SK-N-SH (cell line): ENCODE measurements at regions not wholly inside any gene's neighbourhood (a gene's known extent, or its start where the extent isn't known, plus 50 kb on each side); places are given as distances from the start of the nearest gene placed in this dataset.

Experiments used
- CTCF ChIA-PET: fragments of 300-600, 350-600 bp; formaldehyde crosslinking; extraction: SDS; loops from one replicate; lab custom pipeline; 2021; lab: Yijun Ruan, JAX
- POLR2A ChIA-PET: fragments of 350-600 bp; sonication (Branson Sonifier 250); formaldehyde crosslinking; extraction: SDS; loops from one replicate; lab custom pipeline; 2020; ENCODE audit warnings: antibody characterized with exemption, inconsistent platforms; lab: Yijun Ruan, JAX
- DNase-seq: peaks from one replicate; pipeline ENCODE4 v3.0.0; 2012
- H2AFZ ChIP-seq: fragments of 200-600 bp; sonication (generic); 2 replicates; pipeline ENCODE4 v1.8.1; 2016; ENCODE audit warnings: antibody characterized with exemption, mild to moderate bottlenecking, low read depth
- H3F3A ChIP-seq: fragments of 200-600 bp; sonication (generic); replicated peaks from 2 replicates; pipeline ENCODE3; 2016; ENCODE audit warnings: antibody characterized with exemption, mild to moderate bottlenecking; ENCODE audit not compliant: insufficient read depth
- H3K27ac ChIP-seq, 2 experiments: fragments of 200-500 bp in 1 of 2; fragments of 200-600 bp in 1 of 2; sonication (Bioruptor generic) in 1 of 2; sonication (generic), shearing (Covaris generic) in 1 of 2; 2 replicates each; pipeline versions ENCODE4 v1.5.1 to v1.6.1; 2014 to 2016; ENCODE audit warnings: low read depth in 2 of 2, inconsistent platforms in 1 of 2, low read length in 1 of 2, mild to moderate bottlenecking in 1 of 2, mixed read lengths in 1 of 2
- H3K27me3 ChIP-seq: fragments of 200-600 bp; sonication (generic), shearing (Covaris generic); 2 replicates; pipeline ENCODE4 v1.6.1; 2016; ENCODE audit warnings: mixed run types; ENCODE audit not compliant: insufficient read depth
- H3K36me3 ChIP-seq, 2 experiments: fragments of 200-500 bp in 1 of 2; fragments of 200-600 bp in 1 of 2; sonication (Bioruptor generic) in 1 of 2; sonication (generic) in 1 of 2; replicated peaks in 1 of 2; 2 replicates each; pipeline versions ENCODE3 to v1.5.1; 2014 to 2016; ENCODE audit warnings: low read length in 1 of 2, mild to moderate bottlenecking in 1 of 2; ENCODE audit not compliant: insufficient read depth in 2 of 2, control insufficient read depth in 1 of 2
- H3K4me1 ChIP-seq, 2 experiments: fragments of 200-500 bp in 1 of 2; fragments of 200-600 bp in 1 of 2; sonication (Bioruptor generic) in 1 of 2; sonication (generic), shearing (Covaris generic) in 1 of 2; 2 replicates each; pipeline versions ENCODE4 v1.5.1 to v1.6.1; 2014 to 2016; ENCODE audit warnings: low read depth in 1 of 2, low read length in 1 of 2, mixed run types in 1 of 2; ENCODE audit not compliant: insufficient read depth in 2 of 2, control insufficient read depth in 1 of 2
- H3K4me2 ChIP-seq: fragments of 200-600 bp; sonication (generic), shearing (Covaris generic); 2 replicates; pipeline ENCODE4 v1.6.1; 2017; ENCODE audit warnings: mixed run types
- H3K4me3 ChIP-seq, 2 experiments: fragments of 200-500 bp in 1 of 2; fragments of 200-600 bp in 1 of 2; sonication (Bioruptor generic) in 1 of 2; sonication (generic), shearing (Covaris generic) in 1 of 2; 2 replicates each; pipeline versions ENCODE4 v1.5.1 to v1.8.1; 2014 to 2016; ENCODE audit warnings: low read depth in 2 of 2, inconsistent platforms in 1 of 2, low read length in 1 of 2, mild to moderate bottlenecking in 1 of 2, mixed read lengths in 1 of 2, moderate library complexity in 1 of 2
- H3K79me2 ChIP-seq: fragments of 200-600 bp; sonication (generic); 2 replicates; pipeline ENCODE4 v1.8.1; 2017; ENCODE audit warnings: mild to moderate bottlenecking; ENCODE audit not compliant: insufficient read depth
- H3K9ac ChIP-seq: fragments of 200-600 bp; sonication (generic); 2 replicates; pipeline ENCODE4 v1.6.1; 2017; ENCODE audit warnings: mixed run types
- H3K9me2 ChIP-seq: fragments of 200-600 bp; sonication (generic); 2 replicates; pipeline ENCODE4 v1.6.1; 2017; ENCODE audit warnings: mixed run types
- H3K9me3 ChIP-seq: fragments of 200-600 bp; sonication (generic); 2 replicates; pipeline ENCODE4 v1.6.1; 2017; ENCODE audit warnings: mixed run types, mild to moderate bottlenecking, moderate library complexity
- H4K20me1 ChIP-seq: fragments of 200-600 bp; sonication (generic); 2 replicates; pipeline ENCODE4 v1.6.1; 2017; ENCODE audit warnings: mild to moderate bottlenecking, mixed run types; ENCODE audit not compliant: insufficient read depth
- EP300 ChIP-seq, 2 experiments: IDR thresholded peaks; 2 replicates each; pipeline versions ENCODE4 v1.4.0 to v1.6.1; 2012; ENCODE audit warnings: borderline replicate concordance in 1 of 2, low read depth in 1 of 2, low read length in 1 of 2
- FOSL2 ChIP-seq: IDR thresholded peaks from 2 replicates; pipeline ENCODE4 v1.4.0; 2012; ENCODE audit warnings: low read depth, mild to moderate bottlenecking, moderate library complexity, borderline replicate concordance
- FOXM1 ChIP-seq: IDR thresholded peaks from 2 replicates; pipeline ENCODE4 v1.4.0; 2012; ENCODE audit warnings: low read depth, mild to moderate bottlenecking
- JUND ChIP-seq: IDR thresholded peaks from 2 replicates; pipeline ENCODE4 v1.4.0; 2012
- MAX ChIP-seq: IDR thresholded peaks from 2 replicates; pipeline ENCODE4 v1.4.0; 2012; ENCODE audit warnings: low read depth
- MEF2A ChIP-seq: IDR thresholded peaks from 2 replicates; pipeline ENCODE4 v1.4.0; 2012; ENCODE audit warnings: low read depth, borderline replicate concordance
- MXI1 ChIP-seq: IDR thresholded peaks from 2 replicates; pipeline ENCODE4 v1.6.1; 2012; ENCODE audit warnings: mild to moderate bottlenecking, low read depth, low read length, improper control_type of control experiment
- NRF1 ChIP-seq: IDR thresholded peaks from 2 replicates; pipeline ENCODE4 v1.6.1; 2012; ENCODE audit warnings: low read depth, mild to moderate bottlenecking, low read length
- PBX3 ChIP-seq: IDR thresholded peaks from 2 replicates; pipeline ENCODE4; 2012
- POLR2AphosphoS5 ChIP-seq: IDR thresholded peaks from 2 replicates; pipeline ENCODE4 v1.6.1; 2012; ENCODE audit warnings: low read depth, low read length
- RAD21 ChIP-seq: IDR thresholded peaks from 2 replicates; pipeline ENCODE4 v1.6.1; 2012; ENCODE audit warnings: mild to moderate bottlenecking, low read length
- RCOR1 ChIP-seq: fragments of 150-350 bp; IDR thresholded peaks from 2 replicates; pipeline ENCODE4 v1.6.1; 2017; ENCODE audit warnings: antibody characterized with exemption, low read length
- RFX5 ChIP-seq: IDR thresholded peaks from 2 replicates; pipeline ENCODE4 v1.6.1; 2012; ENCODE audit warnings: mild to moderate bottlenecking, improper control_type of control experiment, low read length
- SIN3A ChIP-seq: IDR thresholded peaks from 2 replicates; pipeline ENCODE4 v1.6.1; 2012; ENCODE audit warnings: low read depth, mild to moderate bottlenecking, low read length, moderate library complexity, borderline replicate concordance
- TAF1 ChIP-seq: IDR thresholded peaks from 2 replicates; pipeline ENCODE4 v1.6.1; 2012; ENCODE audit warnings: low read depth, mild to moderate bottlenecking, low read length, moderate library complexity, borderline replicate concordance
- YY1 ChIP-seq: IDR thresholded peaks from 2 replicates; pipeline ENCODE4 v1.4.0; 2012; ENCODE audit warnings: low read depth, mild to moderate bottlenecking
- ZBTB33 ChIP-seq: IDR thresholded peaks from 2 replicates; pipeline ENCODE4 v1.4.0; 2012; ENCODE audit warnings: low read depth, borderline replicate concordance
- WGBS: methylation state at CpG from one replicate; pipeline ENCODE4 v1.1.6; 2017; ENCODE audit warnings: low lambda C conversion rate; 5-methylcytosine and 5-hydroxymethylcytosine counted together
- TF ChIP-seq, protein P1 (sequence below): fragments of 200-600 bp; sonication (generic); IDR thresholded peaks from 2 replicates; pipeline ENCODE4 v1.6.1; 2017; ENCODE audit warnings: antibody characterized with exemption, mild to moderate bottlenecking, moderate library complexity

- no peaks in the 10 kb centered on the region for H3K9me3 ChIP-seq
- no peak for DNase-seq
- H3K4me3 ChIP-seq: no peak overlapping the region
- ChIA-PET POLR2A (no interaction called here), CTCF (interaction anchor here (0.9 to 1.2 kb wide), 2 partner anchors 12 to 227 kb away, joined by 3 read pairs; no protein-coding TSS in a partner anchor)
- no peaks in the 10 kb centered on the region for H4K20me1 ChIP-seq
- H3K79me2 ChIP-seq: no peaks in the 10 kb centered on the region
- peaks cover 4% of the 10 kb centered on the region for H3F3A ChIP-seq
- no peaks in the 10 kb centered on the region for H3K27me3 ChIP-seq
- H3K4me2 ChIP-seq: 0 out of 2 replicates have a peak overlapping the region, but pooled peaks have one; percentile 20
- H3K9me2 ChIP-seq: no peaks in the 10 kb centered on the region
- WGBS: 59% methylated on average over 12 of the region's 12 CpGs
- TF ChIP-seq FOSL2: peak; percentile 56; the same call in 1 of the 2 replicates
- TF ChIP-seq MEF2A: no peak
- 0 out of 2 replicates have a peak, but pooled peaks have one; percentile 27 for TF ChIP-seq JUND
- TF ChIP-seq TAF1: no peak
- no peak for TF ChIP-seq NRF1
- peak; percentile 22 for TF ChIP-seq MAX
- peak; percentile 61 for TF ChIP-seq PBX3
- no peak for TF ChIP-seq MXI1
- no peak for TF ChIP-seq EP300 (IDR thresholded peaks at IDR 0.05; ENCODE audit: borderline replicate concordance in 1 of 2, low read depth in 1 of 2, low read length in 1 of 2)
- no peak for TF ChIP-seq FOXM1
- TF ChIP-seq SIN3A: no peak
- TF ChIP-seq, protein P1, sequence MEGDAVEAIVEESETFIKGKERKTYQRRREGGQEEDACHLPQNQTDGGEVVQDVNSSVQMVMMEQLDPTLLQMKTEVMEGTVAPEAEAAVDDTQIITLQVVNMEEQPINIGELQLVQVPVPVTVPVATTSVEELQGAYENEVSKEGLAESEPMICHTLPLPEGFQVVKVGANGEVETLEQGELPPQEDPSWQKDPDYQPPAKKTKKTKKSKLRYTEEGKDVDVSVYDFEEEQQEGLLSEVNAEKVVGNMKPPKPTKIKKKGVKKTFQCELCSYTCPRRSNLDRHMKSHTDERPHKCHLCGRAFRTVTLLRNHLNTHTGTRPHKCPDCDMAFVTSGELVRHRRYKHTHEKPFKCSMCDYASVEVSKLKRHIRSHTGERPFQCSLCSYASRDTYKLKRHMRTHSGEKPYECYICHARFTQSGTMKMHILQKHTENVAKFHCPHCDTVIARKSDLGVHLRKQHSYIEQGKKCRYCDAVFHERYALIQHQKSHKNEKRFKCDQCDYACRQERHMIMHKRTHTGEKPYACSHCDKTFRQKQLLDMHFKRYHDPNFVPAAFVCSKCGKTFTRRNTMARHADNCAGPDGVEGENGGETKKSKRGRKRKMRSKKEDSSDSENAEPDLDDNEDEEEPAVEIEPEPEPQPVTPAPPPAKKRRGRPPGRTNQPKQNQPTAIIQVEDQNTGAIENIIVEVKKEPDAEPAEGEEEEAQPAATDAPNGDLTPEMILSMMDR: no peak
- TF ChIP-seq, all 33 proteins: peak for 4
- Histone ChIP-seq H3K9ac (no peak overlapping the region), H3K4me1 (peaks cover 0 to 14% of the 10 kb centered on the region in 2 experiments; a peak in 3 of 4 replicates), H3K27ac (peak overlapping the region in 1 of 2 experiments; percentile 50; a peak in 2 of 4 replicates), H2AFZ (peak overlapping the region; percentile 4; the same call in 1 of the 2 replicates), H3K36me3 (no peaks in the 10 kb centered on the region)
Measured at GRCh38 chr1:203569490-203570318, 56.9 kb upstream of the ATP2B4 start.

DNA sequence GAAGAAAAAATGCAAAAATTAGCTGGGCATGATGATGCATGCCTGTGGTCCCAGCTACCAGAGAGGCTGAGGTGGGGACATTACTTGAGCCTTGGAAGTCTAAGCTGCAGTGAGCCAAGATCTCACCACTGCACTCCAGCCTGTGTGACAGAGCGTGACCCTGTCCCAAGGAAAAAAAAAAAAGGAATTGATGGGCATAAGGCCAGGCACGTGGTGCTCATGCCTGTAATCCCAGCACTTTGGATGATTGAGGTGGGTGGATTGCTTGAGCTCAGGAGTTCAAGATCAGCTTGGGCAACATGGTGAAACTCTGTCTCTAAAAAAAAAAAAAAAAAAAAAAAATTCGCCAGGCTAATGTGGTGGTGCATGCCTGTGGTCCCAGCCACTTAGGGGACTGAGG lies 55.8 kb upstream of the ATP2B4 start:
- H3K9ac ChIP-seq: no peak overlapping the region
- H3K27me3 ChIP-seq: no peaks in the 10 kb centered on the region
- POLR2A ChIA-PET: no interaction called here
- no peaks in the 10 kb centered on the region for H3K79me2 ChIP-seq
- CTCF ChIA-PET: no interaction called here
- WGBS: 72% methylated on average over 3 of the region's 3 CpGs
- no peaks in the 10 kb centered on the region for H4K20me1 ChIP-seq
- no peak overlapping the region for H2AFZ ChIP-seq
- no peak overlapping the region for H3K4me2 ChIP-seq
- no peaks in the 10 kb centered on the region for H3K9me3 ChIP-seq
- H3F3A ChIP-seq: no peaks in the 10 kb centered on the region
- H3K4me1 ChIP-seq: peaks cover 0 to 14% of the 10 kb centered on the region in 2 experiments; a peak in 3 of 4 replicates
- TF ChIP-seq MEF2A (no peak), RFX5 (no peak), YY1 (no peak), RCOR1 (no peak), POLR2AphosphoS5 (no peak), RAD21 (no peak), ZBTB33 (no peak)
- TF ChIP-seq, all 33 proteins: peak for 0
- no peak overlapping the region for H3K27ac ChIP-seq
- no peaks in the 10 kb centered on the region for H3K9me2 ChIP-seq
- DNase-seq: no peak
- H3K4me3 ChIP-seq: no peak overlapping the region
- H3K36me3 ChIP-seq: no peaks in the 10 kb centered on the region
